ENCODE measurements at regions not wholly inside any gene's neighbourhood (a gene's known extent, or its start where the extent isn't known, plus 50 kb on each side); places are given as distances from the start of the nearest gene placed in this dataset.

- TF ChIP-seq CTCF (conservative IDR thresholded peaks at IDR 0.05 in 1 of 2, IDR thresholded peaks at IDR 0.05 in 1 of 2; ENCODE audit: low read depth in 1 of 2, low read length in 2 of 2) (no peak), EZH2 (IDR thresholded peaks at IDR 0.05; ENCODE audit: low read length, missing control alignments) (no peak)
Measured at GRCh38 chr12:22746720-22747119, 121.7 kb downstream of the ETNK1 start.
